Stimulated activated naive CD8-positive, alpha-beta T cell treated with anti-CD3 and anti-CD28 coated beads, Interleukin-15, Interleukin-2, amounts not matched to agents 100 U/mL and 50 U/mL, for 24 hours (primary cell): ENCODE measurements at regions not wholly inside any gene's neighbourhood (a gene's known extent, or its start where the extent isn't known, plus 50 kb on each side); places are given as distances from the start of the nearest gene placed in this dataset.

ENCODE experiments used
- ATAC-seq: fragments of 150-1000 bp; cut with Tn5 transposase; one replicate; pipeline ENCODE4 v1.10.0; 2021
- DNase-seq: peaks from one replicate; pipeline ENCODE4 v3.0.0; 2021

- DNase-seq: no peak
- no peak for ATAC-seq
These were observed 63.7 kb downstream of the SPCS3 start for GRCh38 chr4:176383273-176384077.

- DNase-seq (no peak), ATAC-seq (no peak)
These were observed 65.8 kb downstream of the SPCS3 start for GRCh38 chr4:176385601-176386000.

- DNase-seq (no peak), ATAC-seq (no peak)
These were observed 67.8 kb downstream of the SPCS3 start for GRCh38 chr4:176387571-176387970.

DNA sequence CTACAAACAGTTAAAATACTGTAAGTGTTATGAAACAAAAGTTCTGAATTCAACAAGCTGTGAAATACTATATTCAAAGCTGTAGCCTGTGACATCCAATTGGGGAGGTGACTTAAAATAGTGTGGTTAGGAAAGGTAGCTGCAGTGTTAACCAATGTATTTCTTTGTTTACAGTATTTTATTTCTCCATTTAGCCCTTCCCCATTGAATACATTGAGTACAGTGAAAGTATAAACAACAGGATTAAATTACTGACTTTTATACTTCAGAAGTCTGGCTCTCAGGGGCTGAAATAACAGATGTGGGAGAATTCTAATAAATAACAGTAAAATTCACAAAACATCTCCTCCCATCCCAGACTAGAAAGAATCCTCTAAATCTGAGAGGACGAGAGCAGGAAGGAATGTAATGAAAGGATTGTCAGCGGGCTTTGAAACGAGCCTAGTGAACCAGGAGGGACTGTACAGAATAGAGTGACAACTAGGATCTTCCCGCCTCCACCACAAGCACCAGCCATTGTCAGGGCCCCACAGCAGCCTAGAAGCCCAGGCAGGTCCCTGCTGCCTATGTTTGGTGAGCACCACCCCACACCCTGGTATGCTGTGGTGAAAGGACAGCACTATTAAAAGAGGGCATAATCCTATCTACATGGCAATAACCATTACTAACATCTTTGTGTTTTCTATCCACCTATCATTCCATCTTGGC is 73.7 kb downstream of the SPCS3 start:
- DNase-seq: no peak
- no peak for ATAC-seq

DNA sequence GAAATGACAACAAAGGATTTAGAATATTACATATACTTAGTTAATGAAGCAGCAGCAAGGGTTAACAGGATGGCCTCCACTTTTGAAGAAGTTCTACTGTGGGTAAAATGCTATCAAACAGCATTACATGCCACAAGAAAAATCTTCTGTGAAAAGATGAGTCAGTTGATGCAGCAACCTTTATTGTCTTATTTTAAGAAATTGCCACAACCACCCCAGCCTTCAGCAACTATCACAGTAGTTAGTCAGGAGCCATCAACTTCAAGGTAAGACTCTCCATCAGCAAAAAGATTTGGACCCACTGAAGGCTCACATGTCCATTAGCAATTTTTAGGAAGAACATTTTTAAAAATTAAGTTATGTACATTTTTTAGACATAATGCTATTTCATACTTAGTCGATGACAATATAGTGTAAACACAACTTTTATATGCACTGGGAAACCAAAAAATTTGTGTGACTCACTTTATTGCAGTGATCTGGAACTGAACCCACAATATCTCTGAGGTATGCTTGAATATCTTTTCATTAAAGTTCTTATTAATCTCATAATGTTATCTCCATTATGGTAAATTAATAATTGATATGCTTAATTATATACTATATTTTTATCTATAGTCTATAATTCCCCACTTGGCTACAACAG is 81.2 kb downstream of the SPCS3 start:
- ATAC-seq: no peak
- DNase-seq: no peak

- DNase-seq: no peak
- no peak for ATAC-seq
These were observed 84.9 kb downstream of the SPCS3 start for GRCh38 chr4:176404621-176405020.

GRCh38 chr4:176406297-176406696 is 86.5 kb downstream of the SPCS3 start:
- DNase-seq (no peak), ATAC-seq (no peak)

- DNase-seq (no peak), ATAC-seq (no peak)
These were observed 87.0 kb downstream of the SPCS3 start for GRCh38 chr4:176406736-176407135.

DNA sequence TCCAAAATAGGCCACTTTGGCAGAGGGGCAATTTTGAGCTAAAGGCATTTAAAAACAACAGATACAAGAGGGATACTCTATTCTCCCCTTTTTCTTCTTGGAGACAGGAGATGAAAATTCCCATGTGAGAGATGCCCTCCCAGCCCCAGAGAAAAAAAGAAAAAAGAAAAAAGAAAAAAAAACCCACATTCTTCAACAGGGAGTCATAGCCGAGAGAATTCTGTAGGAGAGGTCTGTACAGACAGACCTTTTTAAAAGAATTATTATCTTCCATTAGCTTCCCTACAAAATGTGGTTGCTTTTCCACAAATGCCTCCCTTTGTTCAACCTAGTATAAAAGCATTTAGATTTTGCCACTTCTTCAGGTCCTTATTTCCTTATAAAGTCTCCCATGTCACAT is 89.9 kb downstream of the SPCS3 start:
- ATAC-seq: no peak
- DNase-seq: no peak

DNA sequence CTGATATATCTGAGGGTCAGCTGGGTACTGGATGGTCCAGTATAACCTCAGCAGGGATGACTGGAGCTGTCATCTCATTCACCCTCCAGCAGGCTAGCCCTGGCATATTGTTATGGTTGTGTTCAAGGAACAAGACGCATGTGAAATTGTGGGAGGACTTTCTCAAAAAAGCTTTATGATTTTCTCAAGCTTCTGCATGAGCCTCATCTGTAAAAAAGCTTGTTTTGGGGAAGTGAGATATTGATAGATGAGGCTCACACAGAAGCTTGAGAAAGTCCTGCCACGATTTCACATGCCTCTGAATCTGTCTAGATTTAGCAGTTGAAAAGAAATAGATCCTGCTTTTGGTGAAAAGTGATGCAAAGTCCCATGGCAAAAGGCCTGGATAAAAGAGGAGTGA is 93.4 kb downstream of the SPCS3 start:
- DNase-seq (no peak), ATAC-seq (no peak)

DNA sequence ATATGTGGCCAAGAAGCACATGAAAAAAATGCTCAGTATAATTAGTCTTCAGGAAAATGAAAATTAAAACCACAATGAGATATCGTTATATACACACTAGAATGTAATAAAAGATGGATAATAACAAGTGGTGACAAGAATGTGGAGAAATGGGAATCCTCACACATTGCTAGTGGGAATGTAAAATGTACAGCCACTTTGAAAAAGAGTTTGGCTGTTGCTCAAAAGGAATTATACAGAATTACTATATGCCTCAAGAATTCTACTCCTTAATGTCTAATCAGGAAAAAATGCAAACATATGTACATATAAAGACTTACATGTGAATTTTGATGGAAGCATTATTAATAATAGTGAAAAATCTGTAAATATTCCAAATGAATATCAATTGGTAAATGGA is 102.2 kb downstream of the SPCS3 start:
- DNase-seq (no peak), ATAC-seq (no peak)

- ATAC-seq (no peak), DNase-seq (no peak)
These were observed 102.7 kb downstream of the SPCS3 start for GRCh38 chr4:176422511-176422910.

- DNase-seq (no peak), ATAC-seq (no peak)
These were observed 105.3 kb downstream of the SPCS3 start for GRCh38 chr4:176425035-176425434.

- ATAC-seq (no peak), DNase-seq (no peak)
These were observed 113.2 kb downstream of the SPCS3 start for GRCh38 chr4:176432811-176433540.

DNA sequence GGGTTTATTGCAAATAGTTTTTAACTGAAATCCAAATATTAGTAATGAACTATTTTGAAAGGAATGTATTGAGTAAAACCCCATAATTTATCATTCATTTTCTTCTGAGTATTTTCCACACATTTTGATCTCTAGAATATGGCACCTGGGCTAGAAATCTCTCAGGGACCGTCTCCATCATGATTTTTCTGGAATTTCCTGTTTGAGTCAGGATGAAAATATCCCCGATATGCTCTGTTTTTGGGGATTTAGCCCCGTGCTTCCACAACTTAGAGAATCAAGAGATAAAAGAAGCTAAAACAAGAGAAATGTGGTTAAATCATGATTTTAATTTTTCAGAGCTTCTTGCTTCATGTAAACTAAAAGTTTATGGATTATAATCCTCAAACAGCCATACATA is 114.2 kb downstream of the SPCS3 start:
- no peak for ATAC-seq
- DNase-seq: no peak

GRCh38 chr4:176435901-176436292 is 116.1 kb downstream of the SPCS3 start:
- ATAC-seq (no peak), DNase-seq (no peak)

- DNase-seq (no peak), ATAC-seq (no peak)
These were observed 116.7 kb downstream of the SPCS3 start for GRCh38 chr4:176436293-176436973.

- no peak for DNase-seq
- ATAC-seq: no peak
These were observed 118.0 kb downstream of the SPCS3 start for GRCh38 chr4:176437756-176438155.

GRCh38 chr4:176438401-176438800 is 118.6 kb downstream of the SPCS3 start:
- ATAC-seq: no peak
- no peak for DNase-seq

- DNase-seq (no peak), ATAC-seq (no peak)
These were observed 119.8 kb downstream of the SPCS3 start for GRCh38 chr4:176439611-176440010.

DNA sequence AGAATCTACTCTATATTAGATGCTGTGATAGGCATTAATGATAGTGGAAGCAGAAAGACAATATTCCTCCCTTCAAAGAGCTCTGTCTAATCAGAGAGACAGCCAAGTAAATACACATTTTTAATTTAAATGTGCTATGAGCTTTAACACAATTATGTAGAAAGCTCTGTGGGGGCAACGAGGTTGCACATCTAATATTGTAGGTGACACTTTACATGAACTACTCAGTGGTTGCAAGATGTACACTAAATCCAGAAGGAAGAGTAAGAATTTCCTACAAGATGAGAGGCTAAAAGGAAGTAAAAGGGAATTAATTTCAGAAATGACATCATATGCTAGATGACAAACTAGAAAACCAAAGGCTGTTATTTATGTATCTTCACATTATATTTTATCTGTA is 120.9 kb downstream of the SPCS3 start:
- no peak for DNase-seq
- no peak for ATAC-seq

DNA sequence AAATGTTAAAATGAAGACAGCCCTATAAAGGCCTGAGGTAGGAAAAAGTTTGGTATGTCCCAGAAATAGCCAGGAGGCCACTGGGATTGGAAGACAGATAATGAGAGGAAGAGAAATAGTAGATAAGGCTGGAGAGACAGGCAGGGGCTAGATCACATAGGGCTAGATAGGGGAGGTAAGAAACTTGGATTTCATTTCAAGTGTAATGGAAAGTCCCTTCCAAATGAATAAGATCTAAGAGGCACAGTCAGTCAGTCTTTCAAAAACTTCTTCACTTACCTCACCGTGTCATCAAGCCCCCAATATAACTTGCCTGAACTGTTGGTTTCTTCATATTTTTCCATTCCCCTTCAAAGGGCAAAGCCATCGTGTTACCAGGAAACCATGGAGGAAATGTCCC is 121.8 kb downstream of the SPCS3 start:
- ATAC-seq: no peak

More for the DNA sequence above, 121.8 kb downstream of the SPCS3 start:
- no peak for DNase-seq
